ENCODE measurements at regions not wholly inside any gene's neighbourhood (a gene's known extent, or its start where the extent isn't known, plus 50 kb on each side); places are given as distances from the start of the nearest gene placed in this dataset.
"Not testable (repeated sequence)": the region's sequence is repeated elsewhere in the genome, so short reads cannot be mapped to it uniquely, and the experiment has no call there.

DNA sequence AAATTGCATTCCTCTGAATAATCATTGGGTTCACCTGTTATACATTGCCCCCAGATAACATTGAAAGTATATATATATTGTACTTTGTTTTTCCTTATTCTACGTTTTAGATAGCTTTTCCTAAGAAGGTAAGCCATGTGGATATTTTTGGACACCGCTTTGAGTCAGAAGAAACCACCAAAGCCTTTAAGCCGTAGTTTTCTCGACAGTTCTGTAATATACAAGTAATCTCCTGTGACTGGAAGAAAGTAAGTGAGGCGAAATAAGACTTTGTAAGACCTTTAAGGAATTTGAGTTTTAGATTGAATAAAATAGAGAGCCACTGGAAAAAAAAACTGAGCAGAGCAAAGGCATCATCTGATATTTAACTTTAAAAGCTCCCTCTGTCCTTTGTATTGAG, 1092.0 kb downstream of the DIPK2A start:
- H3K27ac Mint-ChIP-seq = no peak overlapping the region
- DNase-seq (no peak), ATAC-seq (replicated peaks in 1 of 2) (no peak)
- H3K4me3 Mint-ChIP-seq = no peak overlapping the region
- no peaks in the 10 kb centered on the region for H3K4me1 Mint-ChIP-seq (ENCODE audit: low read depth)
- peaks cover 3 to 4% of the 10 kb centered on the region in 2 donors for H3K36me3 Mint-ChIP-seq (ENCODE audit: insufficient read depth in 2 of 2)
- H3K9me3 Mint-ChIP-seq = peaks cover 2 to 6% of the 10 kb centered on the region in 2 donors
- H3K27me3 Mint-ChIP-seq (ENCODE audit: low read depth) = no peaks in the 10 kb centered on the region

DNA sequence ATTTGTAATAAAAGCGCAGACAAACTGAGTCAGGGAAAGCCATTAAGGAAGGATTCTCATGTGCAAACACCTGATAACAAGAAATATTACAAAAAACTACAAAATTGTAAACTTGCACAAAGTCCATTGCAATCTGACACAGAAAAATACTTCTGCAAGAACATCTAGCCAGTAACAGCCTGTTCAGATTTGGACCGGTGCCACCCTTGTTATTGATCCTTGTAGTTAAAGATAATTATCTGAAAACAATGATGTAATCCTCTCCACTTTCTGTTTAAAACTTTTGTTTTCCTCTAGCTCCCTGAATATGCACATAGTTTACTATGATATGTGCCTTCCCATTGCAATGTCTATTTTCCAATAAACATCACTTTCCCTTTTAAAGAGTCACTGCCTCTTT, 1090.2 kb downstream of the PLOD2 start:
- Mint-ChIP-seq H3K27me3 (ENCODE audit: low read depth) (no peaks in the 10 kb centered on the region), H3K4me1 (ENCODE audit: low read depth) (no peaks in the 10 kb centered on the region), H3K27ac (no peak overlapping the region), H3K36me3 (ENCODE audit: insufficient read depth in 2 of 2) (no peaks in the 10 kb centered on the region), H3K9me3 (peaks cover 1 to 4% of the 10 kb centered on the region in 2 donors), H3K4me3 (no peak overlapping the region)
- DNase-seq (no peak), ATAC-seq (replicated peaks in 1 of 2) (no peak)

DNA sequence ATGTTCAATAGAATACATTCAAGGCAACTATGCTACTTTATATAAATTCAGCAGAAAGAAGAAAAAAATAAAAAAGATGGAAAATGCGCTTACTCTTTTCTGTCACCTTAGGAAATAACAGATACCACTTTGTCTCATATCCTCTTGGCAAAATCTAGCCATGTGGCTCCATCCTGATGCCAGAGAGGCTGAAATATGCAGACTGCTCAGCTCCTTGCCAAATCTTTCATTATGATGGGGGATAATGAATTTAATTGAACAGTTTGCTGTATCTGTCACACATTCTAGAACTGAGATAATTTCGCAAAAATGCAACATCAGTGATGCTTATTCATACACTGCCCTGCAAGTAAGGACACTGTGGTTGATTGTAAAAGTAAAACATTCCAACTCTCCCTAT, 1081.5 kb downstream of the PLOD2 start:
- DNase-seq (no peak), ATAC-seq (replicated peaks in 1 of 2) (no peak)
- no peak overlapping the region for H3K4me3 Mint-ChIP-seq
- no peaks in the 10 kb centered on the region for H3K27me3 Mint-ChIP-seq (ENCODE audit: low read depth)
- no peaks in the 10 kb centered on the region for H3K36me3 Mint-ChIP-seq (ENCODE audit: insufficient read depth in 2 of 2)
- H3K27ac Mint-ChIP-seq = no peak overlapping the region
- peaks cover 0 to 3% of the 10 kb centered on the region in 2 donors for H3K9me3 Mint-ChIP-seq
- no peaks in the 10 kb centered on the region for H3K4me1 Mint-ChIP-seq (ENCODE audit: low read depth)

DNA sequence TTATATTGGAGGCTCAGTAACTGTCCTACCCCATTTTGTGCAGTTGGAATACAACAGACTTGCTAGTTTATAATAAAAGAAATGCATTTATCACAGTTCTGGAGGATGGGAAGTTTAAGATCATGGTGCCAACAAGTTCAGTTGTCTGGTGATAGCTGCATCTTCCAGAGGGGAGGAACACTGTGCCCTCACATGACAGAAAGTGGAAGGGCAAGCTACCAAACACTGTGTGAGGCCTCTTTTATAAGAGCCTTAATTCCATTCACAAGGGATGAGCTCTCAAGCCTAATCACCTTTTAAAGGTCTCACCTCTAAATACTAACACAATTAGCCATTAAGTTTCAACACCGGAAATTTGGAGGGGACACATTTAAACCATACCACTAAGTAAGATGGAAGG, 1073.9 kb downstream of the PLOD2 start:
- Mint-ChIP-seq H3K9me3 (peaks cover 0 to 1% of the 10 kb centered on the region in 2 donors), H3K27ac (no peak overlapping the region), H3K4me1 (ENCODE audit: low read depth) (no peaks in the 10 kb centered on the region), H3K4me3 (no peak overlapping the region), H3K27me3 (ENCODE audit: low read depth) (no peaks in the 10 kb centered on the region), H3K36me3 (ENCODE audit: insufficient read depth in 2 of 2) (no peaks in the 10 kb centered on the region)
- ATAC-seq (replicated peaks in 1 of 2) (no peak), DNase-seq (no peak)

DNA sequence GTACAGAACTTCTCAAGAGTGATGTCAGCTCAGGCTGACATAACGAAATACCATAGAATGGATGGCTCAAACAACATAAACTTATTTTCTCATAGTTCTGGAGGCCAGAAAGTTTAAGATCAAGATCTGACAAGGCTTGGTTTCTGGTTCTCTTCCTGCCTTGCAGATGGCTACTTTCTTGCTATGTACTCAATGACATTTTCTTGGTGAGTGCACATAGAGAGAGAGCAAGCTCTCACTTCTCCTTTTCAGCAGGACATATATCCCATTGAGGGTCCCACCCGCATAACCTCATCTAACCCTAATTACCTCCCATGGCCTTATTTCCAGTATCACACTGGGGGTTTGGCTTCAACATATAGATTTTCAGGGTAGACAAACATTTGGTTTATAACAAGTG, 1072.1 kb downstream of the PLOD2 start:
- Mint-ChIP-seq H3K27me3 (ENCODE audit: low read depth) (no peaks in the 10 kb centered on the region), H3K9me3 (peaks cover 0 to 1% of the 10 kb centered on the region in 2 donors), H3K36me3 (ENCODE audit: insufficient read depth in 2 of 2) (no peaks in the 10 kb centered on the region), H3K4me3 (no peak overlapping the region), H3K4me1 (ENCODE audit: low read depth) (no peaks in the 10 kb centered on the region), H3K27ac (no peak overlapping the region)
- DNase-seq (no peak), ATAC-seq (replicated peaks in 1 of 2) (no peak)

DNA sequence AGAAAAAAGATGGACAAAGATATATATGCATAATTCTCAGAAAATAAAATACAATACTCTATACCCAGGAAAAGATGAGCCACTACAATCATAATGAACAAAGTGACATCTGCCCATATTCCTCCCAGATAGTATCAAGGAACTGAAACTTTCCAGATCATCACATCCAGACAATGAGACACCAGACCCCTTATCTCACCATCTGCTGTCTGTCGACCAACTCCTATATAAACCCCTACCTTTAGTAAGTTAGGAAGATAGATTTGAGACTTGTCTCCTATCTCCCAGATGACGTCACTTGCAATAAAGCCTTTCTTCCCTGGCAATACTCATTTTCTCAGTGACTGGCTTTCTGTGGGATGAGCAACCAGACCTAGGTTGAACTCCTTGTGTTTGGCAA, 1071.6 kb downstream of the PLOD2 start:
- peaks cover 0 to 1% of the 10 kb centered on the region in 2 donors for H3K9me3 Mint-ChIP-seq
- DNase-seq = no peak
- no peaks in the 10 kb centered on the region for H3K27me3 Mint-ChIP-seq (ENCODE audit: low read depth)
- H3K36me3 Mint-ChIP-seq (ENCODE audit: insufficient read depth in 2 of 2) = no peaks in the 10 kb centered on the region
- H3K4me1 Mint-ChIP-seq (ENCODE audit: low read depth) = no peaks in the 10 kb centered on the region
- H3K4me3 Mint-ChIP-seq = no peak overlapping the region
- ATAC-seq (replicated peaks in 1 of 2) = no peak
- H3K27ac Mint-ChIP-seq = no peak overlapping the region

DNA sequence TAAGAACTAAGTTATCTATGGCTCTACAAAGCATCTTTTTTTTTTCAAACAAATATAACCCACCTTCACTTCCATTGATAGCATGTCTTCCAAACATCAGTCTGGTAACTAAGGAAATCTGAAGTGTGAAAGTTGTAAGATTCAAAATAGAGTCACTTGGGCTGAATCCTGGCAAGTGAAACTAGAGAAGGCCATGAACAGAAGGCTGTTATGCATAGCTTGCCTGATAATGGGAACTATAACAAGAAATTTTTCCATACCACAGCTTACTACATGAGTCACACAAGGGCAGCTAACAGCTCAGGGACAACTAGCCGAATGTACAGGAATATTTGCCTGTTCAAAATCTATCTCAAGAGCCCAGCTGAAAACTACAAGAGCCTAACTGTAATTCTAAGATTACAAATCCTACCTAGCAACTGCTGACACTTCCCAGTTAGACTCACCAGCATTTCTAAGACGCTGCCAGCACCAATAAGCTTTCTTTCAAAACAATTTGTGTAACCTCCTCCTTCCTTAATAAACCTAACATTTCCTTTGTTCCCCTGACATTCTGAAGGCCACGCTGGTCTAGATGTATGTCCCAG, 1066.5 kb downstream of the PLOD2 start:
- Mint-ChIP-seq H3K4me3 (no peak overlapping the region), H3K36me3 (ENCODE audit: insufficient read depth in 2 of 2) (no peaks in the 10 kb centered on the region), H3K9me3 (no peaks in the 10 kb centered on the region), H3K27ac (no peak overlapping the region), H3K27me3 (ENCODE audit: low read depth) (no peaks in the 10 kb centered on the region), H3K4me1 (ENCODE audit: low read depth) (no peaks in the 10 kb centered on the region)
- no peak for ATAC-seq (replicated peaks in 1 of 2)
- no peak for DNase-seq

DNA sequence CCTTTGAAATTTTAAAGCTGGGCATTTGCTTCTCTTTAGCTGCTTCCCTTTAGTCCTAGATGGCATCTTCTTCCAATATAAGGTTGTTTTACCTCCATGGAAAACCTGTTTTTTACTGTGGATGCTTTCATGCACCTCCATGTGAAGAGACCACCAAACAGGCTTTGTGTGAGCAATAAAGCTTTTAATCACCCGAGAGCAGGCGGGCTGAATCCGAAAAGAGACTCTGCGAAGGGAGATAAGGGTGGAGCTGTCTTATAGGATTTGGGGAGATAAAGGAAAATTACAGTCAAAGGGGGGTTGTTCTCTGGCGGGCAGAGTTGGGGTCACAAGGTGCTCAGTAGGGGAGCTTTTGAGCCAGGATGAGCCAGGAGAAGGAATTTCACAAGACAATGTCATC, 1049.8 kb downstream of the PLOD2 start:
- H3K9me3 Mint-ChIP-seq = peaks cover 7 to 12% of the 10 kb centered on the region in 2 donors
- not testable (repeated sequence) for ATAC-seq (replicated peaks in 1 of 2); H3K4me3 Mint-ChIP-seq; H3K36me3 Mint-ChIP-seq (ENCODE audit: insufficient read depth in 2 of 2); DNase-seq; H3K27me3 Mint-ChIP-seq (ENCODE audit: low read depth); H3K4me1 Mint-ChIP-seq (ENCODE audit: low read depth); H3K27ac Mint-ChIP-seq

DNA sequence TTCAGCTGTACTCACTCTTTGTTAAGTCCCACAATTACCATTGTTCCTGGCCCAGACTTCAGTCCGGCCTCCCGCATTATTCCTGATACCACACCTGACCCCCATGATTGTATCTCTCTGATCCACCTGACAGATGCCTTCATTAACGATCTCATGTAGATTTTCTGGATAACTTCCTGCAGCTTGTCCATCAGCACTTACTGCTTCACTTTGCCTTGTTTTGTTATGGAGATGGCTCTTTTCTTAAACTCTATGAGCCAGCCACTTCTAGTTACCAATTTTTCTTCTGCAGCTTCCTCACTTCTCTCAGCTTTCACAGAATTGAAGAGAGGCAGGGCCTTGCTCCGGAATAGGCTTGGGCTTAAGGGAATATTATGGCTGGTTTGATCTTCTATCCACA, 1044.2 kb downstream of the PLOD2 start:
- DNase-seq (no peak), ATAC-seq (replicated peaks in 1 of 2) (no peak)
- Mint-ChIP-seq H3K4me3 (no peak overlapping the region), H3K4me1 (ENCODE audit: low read depth) (no peaks in the 10 kb centered on the region), H3K27me3 (ENCODE audit: low read depth) (no peaks in the 10 kb centered on the region), H3K9me3 (peaks cover 7 to 9% of the 10 kb centered on the region in 2 donors), H3K36me3 (ENCODE audit: insufficient read depth in 2 of 2) (no peaks in the 10 kb centered on the region), H3K27ac (no peak overlapping the region)

DNA sequence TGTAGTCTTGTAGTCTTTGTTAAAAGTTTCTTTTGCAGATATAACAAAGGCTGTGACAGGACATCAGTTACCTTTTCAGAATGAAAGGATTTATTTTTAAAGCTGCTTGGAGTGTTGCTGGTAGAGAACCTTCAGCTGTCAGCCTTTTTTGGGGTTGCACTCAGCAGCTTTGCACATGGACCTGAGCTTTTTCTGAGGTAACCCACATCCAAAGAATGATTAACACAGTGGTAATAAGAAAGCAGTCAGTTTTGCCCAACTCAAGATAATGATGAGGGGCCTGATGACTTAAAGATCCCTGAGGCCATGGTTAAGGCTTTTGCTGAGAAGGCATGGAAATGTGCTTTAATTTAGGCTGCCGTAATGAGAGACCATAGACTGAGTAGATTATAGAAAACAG, 1042.7 kb downstream of the PLOD2 start:
- Mint-ChIP-seq H3K36me3 (ENCODE audit: insufficient read depth in 2 of 2) (no peaks in the 10 kb centered on the region), H3K27ac (no peak overlapping the region), H3K4me1 (ENCODE audit: low read depth) (no peaks in the 10 kb centered on the region), H3K4me3 (no peak overlapping the region), H3K9me3 (peaks cover 6 to 7% of the 10 kb centered on the region in 2 donors), H3K27me3 (ENCODE audit: low read depth) (no peaks in the 10 kb centered on the region)
- ATAC-seq (replicated peaks in 1 of 2) = no peak
- no peak for DNase-seq

DNA sequence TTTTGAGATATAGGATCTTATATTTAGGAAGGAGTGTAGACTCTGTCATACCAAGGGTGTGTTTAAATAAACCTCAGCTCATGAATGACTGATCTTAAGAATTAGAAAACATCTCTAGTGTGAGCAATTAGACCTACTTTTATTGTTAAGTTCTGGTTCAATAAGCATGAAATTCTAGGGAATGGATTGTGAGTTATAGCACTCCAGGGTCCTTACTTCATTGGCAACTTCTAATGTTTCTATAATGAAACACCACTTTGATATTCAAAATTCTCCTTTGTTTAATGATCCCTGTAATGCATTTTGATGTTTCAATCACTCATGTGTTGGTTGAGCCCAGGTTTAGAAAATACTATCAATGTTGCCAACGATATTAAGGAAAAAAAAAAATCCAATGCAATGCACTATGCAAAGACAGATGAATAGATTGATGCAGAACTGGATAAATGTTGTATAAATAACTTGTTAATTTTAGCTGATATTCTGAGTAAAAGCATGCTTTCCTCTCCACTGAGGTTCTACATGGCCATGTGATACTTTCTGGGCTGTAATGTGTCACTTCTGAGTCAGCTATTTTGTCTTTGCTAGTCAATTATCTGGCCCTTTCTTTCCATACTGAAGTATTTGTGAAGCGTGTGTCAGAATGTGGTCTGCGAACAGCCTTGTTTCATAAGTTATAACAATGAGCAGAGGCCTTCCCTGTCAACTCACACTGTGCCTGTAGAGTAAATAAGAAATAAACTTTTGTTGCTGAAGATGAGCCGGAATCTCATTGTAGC, 1035.9 kb downstream of the PLOD2 start:
- Mint-ChIP-seq H3K4me3 (no peak overlapping the region), H3K27ac (no peak overlapping the region), H3K4me1 (ENCODE audit: low read depth) (no peaks in the 10 kb centered on the region), H3K36me3 (ENCODE audit: insufficient read depth in 2 of 2) (no peaks in the 10 kb centered on the region), H3K9me3 (peaks cover 0 to 1% of the 10 kb centered on the region in 2 donors), H3K27me3 (ENCODE audit: low read depth) (no peaks in the 10 kb centered on the region)
- DNase-seq = no peak
- ATAC-seq (replicated peaks in 1 of 2) = no peak

DNA sequence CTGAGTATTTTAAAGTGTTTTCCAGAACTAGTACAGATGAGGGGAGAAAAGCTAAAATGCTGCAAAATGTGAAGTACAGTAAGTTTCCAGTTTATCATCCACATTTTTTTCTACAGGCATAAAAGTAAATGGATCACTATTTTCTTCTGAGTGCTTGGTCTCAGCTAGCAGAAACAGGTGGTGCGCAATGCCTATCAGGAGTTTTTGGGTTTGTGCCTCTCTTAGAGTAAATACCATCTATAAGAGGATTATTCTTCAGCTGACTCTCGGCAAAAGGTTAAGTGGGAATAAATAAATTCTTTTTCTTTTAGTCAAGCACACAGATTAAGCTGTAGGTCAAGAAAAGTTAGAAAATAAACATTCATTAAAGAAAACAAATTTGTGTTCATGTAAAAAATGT, 1027.7 kb downstream of the PLOD2 start:
- no peak for DNase-seq
- no peaks in the 10 kb centered on the region for H3K36me3 Mint-ChIP-seq (ENCODE audit: insufficient read depth in 2 of 2)
- no peak overlapping the region for H3K27ac Mint-ChIP-seq
- H3K27me3 Mint-ChIP-seq (ENCODE audit: low read depth) = no peaks in the 10 kb centered on the region
- H3K4me1 Mint-ChIP-seq (ENCODE audit: low read depth) = no peaks in the 10 kb centered on the region
- ATAC-seq (replicated peaks in 1 of 2) = no peak
- peaks cover 0 to 2% of the 10 kb centered on the region in 2 donors for H3K9me3 Mint-ChIP-seq
- H3K4me3 Mint-ChIP-seq = no peak overlapping the region

DNA sequence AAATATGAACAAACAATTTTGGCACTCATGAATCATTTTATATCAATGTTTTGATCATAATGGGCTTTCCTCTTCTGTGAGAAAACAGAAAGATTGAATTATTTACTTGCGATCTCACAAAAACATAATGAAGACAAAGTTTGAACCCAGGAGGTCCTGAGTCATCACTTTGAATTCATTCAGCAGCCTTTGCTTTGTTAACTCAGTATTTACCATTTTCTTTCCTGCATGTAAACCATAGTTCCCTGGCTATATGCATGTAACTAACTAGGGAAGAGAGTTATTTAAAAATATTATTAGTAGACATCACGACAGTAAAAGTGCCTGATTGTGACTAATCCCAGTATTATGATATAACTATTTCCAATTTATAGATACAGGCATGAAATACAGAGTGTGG, 1026.2 kb downstream of the PLOD2 start:
- no peak for DNase-seq
- Mint-ChIP-seq H3K27me3 (ENCODE audit: low read depth) (no peaks in the 10 kb centered on the region), H3K4me1 (ENCODE audit: low read depth) (no peaks in the 10 kb centered on the region), H3K4me3 (no peak overlapping the region), H3K36me3 (ENCODE audit: insufficient read depth in 2 of 2) (no peaks in the 10 kb centered on the region), H3K9me3 (peaks cover 0 to 2% of the 10 kb centered on the region in 2 donors), H3K27ac (no peak overlapping the region)
- ATAC-seq (replicated peaks in 1 of 2) = no peak

DNA sequence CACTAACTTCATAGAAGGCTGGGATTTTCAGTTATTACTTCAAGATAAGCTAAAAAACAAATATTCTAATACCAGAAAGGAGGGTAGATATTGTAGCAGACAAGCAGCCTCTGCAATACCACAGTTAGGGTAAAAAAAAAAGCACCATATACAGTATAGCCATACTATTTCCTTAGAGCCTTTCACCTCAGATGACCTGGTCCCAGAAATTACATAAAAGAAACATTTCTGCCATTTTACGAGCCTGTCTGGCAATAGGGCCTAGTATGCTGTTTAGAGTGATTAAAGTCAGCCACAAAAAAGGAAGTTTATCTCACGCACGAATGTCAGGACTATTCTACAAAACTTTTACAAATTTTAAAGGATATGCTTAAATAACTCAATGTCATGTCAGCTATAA, 1016.6 kb downstream of the PLOD2 start:
- DNase-seq = no peak
- ATAC-seq (replicated peaks in 1 of 2) = no peak
- Mint-ChIP-seq H3K27me3 (ENCODE audit: low read depth) (no peaks in the 10 kb centered on the region), H3K27ac (no peak overlapping the region), H3K4me3 (no peak overlapping the region), H3K9me3 (peaks cover 0 to 7% of the 10 kb centered on the region in 2 donors), H3K4me1 (ENCODE audit: low read depth) (no peaks in the 10 kb centered on the region), H3K36me3 (ENCODE audit: insufficient read depth in 2 of 2) (no peaks in the 10 kb centered on the region)

Measured in activated T-cell treated with anti-CD3 and anti-CD28 coated beads, Interleukin-2, amount 50 U/mL, for 72 hours (primary cell).